Gastrocnemius medialis (tissue), 4 donors: ENCODE measurements at regions not wholly inside any gene's neighbourhood (a gene's known extent, or its start where the extent isn't known, plus 50 kb on each side); places are given as distances from the start of the nearest gene placed in this dataset.
"Not testable (repeated sequence)": the region's sequence is repeated elsewhere in the genome, so short reads cannot be mapped to it uniquely, and the experiment has no call there.

Source experiments
- ATAC-seq, 2 donors: fragments of 150-250 bp; one replicate each; pipeline ENCODE4 v1.9.1; 2016
- DNase-seq, 2 donors: peaks; one replicate each; pipeline ENCODE4 v3.0.0-alpha.2; 2019
- H3K27ac ChIP-seq, 4 donors: fragments of 200-600 bp; sonication (generic); 1 replicate in 1 of 4; 2 replicates in 3 of 4; pipeline ENCODE4 v1.5.1; 2016 to 2018; ENCODE audit warnings: mild to moderate bottlenecking in 2 of 4, moderate library complexity in 1 of 4
- H3K27me3 ChIP-seq, 3 donors: fragments of 200-600 bp; sonication (generic) in 2 of 3; 1 replicate in 1 of 3; 2 replicates in 2 of 3; pipeline versions ENCODE4 v1.5.1 to v1.6.0; 2016 to 2019; ENCODE audit warnings: mild to moderate bottlenecking in 1 of 3, moderate library complexity in 1 of 3
- H3K36me3 ChIP-seq, 2 donors: fragments of 200-600 bp; sonication (generic) in 1 of 2; one replicate each; pipeline ENCODE4 v1.5.1; 2017 to 2018
- H3K4me1 ChIP-seq, 2 donors: fragments of 200-600 bp; sonication (generic) in 1 of 2; one replicate each; pipeline ENCODE4 v1.5.1; 2016 to 2017; ENCODE audit warnings: mild to moderate bottlenecking in 2 of 2
- H3K4me3 ChIP-seq, 4 donors: fragments of 200-600 bp; sonication (generic) in 3 of 4; 1 replicate in 1 of 4; 2 replicates in 3 of 4; pipeline ENCODE4 v1.5.1; 2016 to 2019; ENCODE audit warnings: mild to moderate bottlenecking in 2 of 4
- H3K9me3 ChIP-seq, 3 donors: fragments of 200-600 bp; sonication (generic) in 2 of 3; 1 replicate in 1 of 3; 2 replicates in 2 of 3; pipeline ENCODE4 v1.5.1; 2016 to 2019
- POLR2A ChIP-seq, 2 donors: fragments of 450-650 bp; IDR thresholded peaks; one replicate each; pipeline ENCODE4 v1.6.1; 2017; ENCODE audit warnings: antibody characterized with exemption in 2 of 2, mild to moderate bottlenecking in 2 of 2, moderate library complexity in 2 of 2
- in situ Hi-C, 4 donors: fragments of 200-750 bp; cut with MboI; loops; one replicate each; pipeline versions ENCODE4 v1.15.0 to v1.8.0; 2017; ENCODE audit warnings: low sequenced_read_pairs in 4 of 4
- intact Hi-C: fragments of 100-400 bp; cut with DNase I; formaldehyde crosslinking; loops from one replicate; pipeline ENCODE4 v1.15.1; 2023; ENCODE audit warnings: low total_unique reads
- TF ChIP-seq, protein P1 (sequence below), 5 experiments: fragments of 450-650 bp in 3 of 5; fragments of 200-600 bp in 2 of 5; sonication (generic) in 2 of 5; IDR thresholded peaks in 4 of 5; conservative IDR thresholded peaks in 1 of 5; 1 replicate in 4 of 5; 2 replicates in 1 of 5; pipeline ENCODE4 v1.5.1; 2016 to 2019; ENCODE audit warnings: antibody characterized with exemption in 5 of 5, mild to moderate bottlenecking in 3 of 5, moderate library complexity in 3 of 5

DNA sequence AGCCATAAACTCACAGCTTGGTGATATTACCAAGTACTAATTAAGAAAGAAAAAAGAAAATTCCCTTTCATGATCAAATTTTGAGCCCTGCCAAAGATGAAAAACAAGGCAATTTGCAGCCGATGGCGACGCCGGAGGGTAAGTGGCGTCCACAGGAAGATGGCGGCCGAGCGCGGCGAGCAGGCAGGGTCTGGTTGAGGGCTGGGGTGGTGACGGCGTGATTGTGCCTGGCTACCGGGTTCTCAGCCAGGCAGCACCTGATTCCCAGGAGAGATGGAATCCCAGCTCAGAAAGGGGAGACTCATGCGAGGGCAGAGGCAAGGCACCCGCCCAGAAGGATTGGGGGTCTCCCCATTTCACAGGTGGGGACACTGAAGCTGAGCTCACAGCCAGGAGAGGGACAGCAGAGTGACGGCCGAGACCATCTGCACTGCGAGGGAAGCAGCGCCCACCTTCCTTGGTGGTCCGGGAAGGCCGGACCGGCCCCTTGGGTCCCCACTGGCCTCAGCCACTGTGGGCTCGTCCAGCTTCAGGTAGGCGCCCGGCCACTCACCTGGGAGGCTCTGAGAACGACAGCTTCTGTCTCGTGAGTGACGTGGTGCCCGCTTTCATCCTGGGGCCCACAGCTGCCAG, 145.8 kb downstream of the IGLL1 start:
- not testable (repeated sequence) for H3K9me3 ChIP-seq

DNA sequence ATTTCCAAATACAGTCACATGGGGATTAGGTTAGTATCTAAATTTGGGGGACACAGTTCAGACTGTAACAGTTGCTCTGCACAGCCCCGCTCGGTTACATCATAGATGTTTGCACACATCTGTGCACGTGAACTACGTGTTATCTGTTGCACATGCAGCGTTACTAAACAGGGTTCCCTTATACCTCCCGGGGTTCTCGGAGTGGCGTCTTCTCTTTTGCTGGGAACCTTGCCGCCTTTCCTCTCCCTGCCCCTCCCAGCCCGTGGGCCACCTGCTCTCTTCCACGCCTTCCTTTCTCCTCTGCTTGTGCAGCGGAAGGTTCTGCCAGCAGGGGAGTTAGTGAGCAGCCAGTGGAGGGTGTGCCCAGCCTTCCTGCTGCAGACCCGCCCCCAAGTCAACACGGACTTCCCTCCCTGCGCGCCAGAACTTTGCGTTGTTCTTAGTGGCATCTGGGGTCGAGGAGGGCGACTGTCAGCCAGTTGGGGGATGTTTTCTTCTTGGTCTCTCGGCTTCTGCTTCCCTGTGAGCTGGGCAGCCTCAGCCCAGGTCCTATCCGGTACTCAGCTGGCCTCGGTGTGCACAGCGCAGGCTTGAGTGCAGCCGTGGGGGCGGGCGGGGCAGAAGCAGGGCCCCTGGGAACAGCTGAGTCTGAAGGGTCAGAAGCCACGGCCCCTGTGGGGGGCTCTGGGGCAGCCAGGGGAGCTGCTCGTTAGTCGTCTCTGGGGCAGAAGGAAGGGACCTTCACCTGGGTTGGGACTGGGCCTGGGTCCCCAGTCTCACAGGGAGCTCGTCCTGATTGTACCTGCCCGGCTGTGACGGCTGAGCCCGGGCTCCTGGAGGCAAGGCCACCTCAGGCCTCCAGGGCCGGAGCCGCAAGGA, 146.7 kb downstream of the IGLL1 start:
- peak; percentile 24 to 41 for ATAC-seq
- DNase-seq, in situ Hi-C loops: not testable (repeated sequence)

More for the DNA sequence above, 145.8 kb downstream of the IGLL1 start:
- H3K4me3 ChIP-seq, ATAC-seq, H3K4me1 ChIP-seq, H3K36me3 ChIP-seq, DNase-seq, in situ Hi-C loops, intact Hi-C loops, H3K27ac ChIP-seq: not testable (repeated sequence)
- H3K27me3 ChIP-seq = peaks cover 13 to 30% (median 24%) of the 10 kb centered on the region in 3 donors

DNA sequence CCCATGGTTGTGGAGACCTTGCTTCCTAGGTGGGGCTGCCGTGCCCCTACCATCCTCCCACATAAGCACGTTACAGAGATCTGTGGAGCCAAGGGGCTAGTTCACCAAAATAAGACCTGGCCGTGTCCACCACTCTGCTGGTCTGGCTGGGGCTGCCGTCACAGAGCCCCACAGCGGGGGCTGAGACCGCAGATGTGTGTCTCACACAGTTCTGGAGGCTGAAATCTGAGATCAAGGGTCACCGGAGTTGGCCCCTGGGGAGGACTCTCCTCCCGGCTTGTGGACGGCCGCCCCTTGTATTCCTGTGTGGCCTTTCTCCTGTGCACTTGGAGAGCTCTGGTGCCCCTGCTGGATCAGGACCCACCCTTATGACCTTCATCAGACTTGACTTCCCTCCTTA, 147.4 kb downstream of the IGLL1 start:
- intact Hi-C loops, DNase-seq, ATAC-seq, H3K4me1 ChIP-seq, H3K4me3 ChIP-seq, H3K36me3 ChIP-seq, H3K9me3 ChIP-seq, H3K27ac ChIP-seq, in situ Hi-C loops: not testable (repeated sequence)
- H3K27me3 ChIP-seq = peaks cover 13 to 24% (median 23%) of the 10 kb centered on the region in 3 donors

More for the DNA sequence above, 146.7 kb downstream of the IGLL1 start:
- H3K36me3 ChIP-seq, H3K9me3 ChIP-seq, H3K4me3 ChIP-seq, intact Hi-C loops, H3K4me1 ChIP-seq, H3K27ac ChIP-seq: not testable (repeated sequence)
- H3K27me3 ChIP-seq = peaks cover 13 to 24% (median 24%) of the 10 kb centered on the region in 3 donors

DNA sequence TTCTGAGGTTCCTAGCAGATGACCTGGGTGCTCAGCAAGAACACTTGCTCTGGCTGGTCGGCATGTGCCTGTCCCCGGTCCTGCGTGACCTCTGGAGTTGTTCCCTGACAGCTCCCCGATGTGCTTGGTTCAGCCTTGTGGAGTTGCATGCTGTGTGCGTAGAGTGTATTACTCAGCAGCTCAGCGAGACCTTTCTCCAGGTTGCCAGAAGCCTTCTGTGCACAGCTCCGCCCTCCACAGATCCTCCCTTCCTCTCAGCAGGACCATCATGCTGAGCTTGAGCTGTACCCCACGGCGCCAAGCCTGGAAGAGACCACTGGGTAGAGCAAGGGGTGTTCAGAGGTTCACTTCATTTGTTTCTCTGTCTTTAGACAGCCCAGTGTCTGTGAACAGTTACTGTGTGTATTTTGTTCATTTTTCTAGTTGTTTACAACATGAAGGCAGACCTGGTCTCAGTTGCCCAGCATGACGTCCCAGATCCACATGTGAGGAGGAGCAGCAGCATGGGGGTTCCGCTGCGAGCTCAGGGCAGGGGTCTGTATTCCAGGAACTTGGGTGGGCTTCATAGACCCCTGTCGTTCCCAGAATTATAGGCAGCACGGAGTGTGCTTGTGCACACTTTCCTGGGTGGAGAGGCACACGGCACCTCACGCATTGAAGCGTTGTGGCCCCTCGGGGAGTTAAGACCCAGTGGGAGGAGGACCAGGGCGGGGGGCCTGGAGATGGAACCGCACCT, 148.6 kb downstream of the IGLL1 start:
- Histone ChIP-seq H3K4me1 (no peaks in the 10 kb centered on the region), H3K27me3 (peaks cover 13 to 24% (median 23%) of the 10 kb centered on the region in 3 donors), H3K9me3 (no peaks in the 10 kb centered on the region), H3K27ac (no peak overlapping the region), H3K36me3 (no peaks in the 10 kb centered on the region), H3K4me3 (no peak overlapping the region)
- in situ Hi-C loops = no loop called here
- peak in 1 of 2 donors; percentile 94 for ATAC-seq
- TF ChIP-seq POLR2A (IDR thresholded peaks at IDR 0.05) = no peak
- TF ChIP-seq, protein P1, sequence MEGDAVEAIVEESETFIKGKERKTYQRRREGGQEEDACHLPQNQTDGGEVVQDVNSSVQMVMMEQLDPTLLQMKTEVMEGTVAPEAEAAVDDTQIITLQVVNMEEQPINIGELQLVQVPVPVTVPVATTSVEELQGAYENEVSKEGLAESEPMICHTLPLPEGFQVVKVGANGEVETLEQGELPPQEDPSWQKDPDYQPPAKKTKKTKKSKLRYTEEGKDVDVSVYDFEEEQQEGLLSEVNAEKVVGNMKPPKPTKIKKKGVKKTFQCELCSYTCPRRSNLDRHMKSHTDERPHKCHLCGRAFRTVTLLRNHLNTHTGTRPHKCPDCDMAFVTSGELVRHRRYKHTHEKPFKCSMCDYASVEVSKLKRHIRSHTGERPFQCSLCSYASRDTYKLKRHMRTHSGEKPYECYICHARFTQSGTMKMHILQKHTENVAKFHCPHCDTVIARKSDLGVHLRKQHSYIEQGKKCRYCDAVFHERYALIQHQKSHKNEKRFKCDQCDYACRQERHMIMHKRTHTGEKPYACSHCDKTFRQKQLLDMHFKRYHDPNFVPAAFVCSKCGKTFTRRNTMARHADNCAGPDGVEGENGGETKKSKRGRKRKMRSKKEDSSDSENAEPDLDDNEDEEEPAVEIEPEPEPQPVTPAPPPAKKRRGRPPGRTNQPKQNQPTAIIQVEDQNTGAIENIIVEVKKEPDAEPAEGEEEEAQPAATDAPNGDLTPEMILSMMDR (IDR thresholded peaks at IDR 0.05 in 4 of 5, conservative IDR thresholded peaks at IDR 0.05 in 1 of 5) = no peak
- intact Hi-C loops = no loop called here
- peak in 1 of 2 donors; percentile 57 for DNase-seq

DNA sequence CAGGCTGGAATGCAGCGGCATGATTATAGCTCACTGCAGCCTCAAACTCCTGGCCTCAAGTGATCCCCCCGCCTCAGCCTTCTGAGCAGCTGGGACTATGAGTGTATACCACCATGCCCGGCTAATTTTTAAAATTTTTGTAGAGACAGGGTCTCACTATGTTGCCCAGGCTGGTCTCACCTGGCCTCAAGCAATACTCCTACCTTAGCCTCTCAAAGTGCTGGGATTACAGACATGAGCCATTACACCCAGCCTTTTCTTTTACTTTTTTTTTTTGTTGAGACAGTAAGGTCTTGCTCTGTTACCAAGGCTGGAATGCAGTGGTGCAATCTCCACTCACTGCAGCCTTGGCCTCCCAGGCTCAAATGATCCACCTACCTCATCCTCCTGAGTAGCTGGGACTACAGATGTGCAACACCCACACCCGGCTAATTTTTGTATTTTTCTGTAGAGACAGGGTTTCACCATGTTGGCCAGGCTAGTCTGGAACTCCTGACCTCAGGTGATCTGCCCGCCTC, 155.5 kb downstream of the IGLL1 start:
- in situ Hi-C loops, ATAC-seq, H3K36me3 ChIP-seq, H3K4me1 ChIP-seq, DNase-seq, H3K27ac ChIP-seq, intact Hi-C loops, H3K4me3 ChIP-seq, H3K27me3 ChIP-seq, H3K9me3 ChIP-seq: not testable (repeated sequence)

DNA sequence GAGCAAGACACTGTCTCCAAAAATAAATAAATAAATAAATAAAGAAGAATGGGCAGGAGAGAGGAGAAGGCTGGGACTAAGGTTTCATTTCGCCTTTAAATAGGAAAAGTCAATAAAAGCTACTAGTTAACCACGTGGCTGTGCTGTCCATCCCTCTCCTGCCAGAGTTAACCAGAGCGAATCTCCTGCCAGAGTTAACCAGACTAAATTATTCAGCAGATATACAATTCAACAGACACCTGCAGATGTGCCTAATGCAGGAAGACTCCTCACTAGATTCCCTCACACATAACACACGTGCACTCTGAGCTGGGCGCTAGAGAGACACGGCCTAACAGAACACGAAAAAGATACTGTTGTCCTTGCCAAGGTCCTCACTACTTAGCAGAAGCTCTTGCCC, 156.1 kb downstream of the IGLL1 start:
- Histone ChIP-seq H3K9me3 (no peaks in the 10 kb centered on the region), H3K27ac (no peak overlapping the region), H3K36me3 (no peaks in the 10 kb centered on the region), H3K27me3 (no peaks in the 10 kb centered on the region), H3K4me1 (no peaks in the 10 kb centered on the region), H3K4me3 (no peak overlapping the region)
- ATAC-seq = no peak
- in situ Hi-C loops = no loop called here
- TF ChIP-seq, protein P1 (IDR thresholded peaks at IDR 0.05 in 4 of 5, conservative IDR thresholded peaks at IDR 0.05 in 1 of 5) = no peak
- no peak for TF ChIP-seq POLR2A (IDR thresholded peaks at IDR 0.05)
- DNase-seq = no peak
- intact Hi-C loops = no loop called here

DNA sequence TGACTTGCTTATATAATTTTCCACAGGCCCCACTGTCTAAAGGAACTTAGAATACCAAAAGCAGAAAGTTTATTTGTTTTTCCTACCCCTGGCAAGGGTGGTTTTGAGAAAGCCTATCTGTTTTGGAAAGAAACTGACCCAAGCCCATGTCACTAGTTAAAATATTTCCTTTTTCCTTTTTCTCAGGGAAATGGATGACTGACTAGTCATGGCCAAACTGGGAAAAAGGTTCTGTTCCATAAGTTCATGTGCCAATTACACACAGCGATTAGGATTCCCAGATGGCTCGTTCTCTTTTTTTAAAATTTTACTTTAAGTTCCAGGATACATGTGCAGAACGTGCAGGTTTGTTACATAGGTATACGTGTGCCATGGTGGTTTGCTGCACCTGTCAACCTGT, 157.8 kb downstream of the IGLL1 start:
- H3K36me3 ChIP-seq, H3K9me3 ChIP-seq, H3K27ac ChIP-seq, ATAC-seq, intact Hi-C loops, H3K4me3 ChIP-seq, H3K4me1 ChIP-seq, in situ Hi-C loops, DNase-seq, H3K27me3 ChIP-seq: not testable (repeated sequence)

DNA sequence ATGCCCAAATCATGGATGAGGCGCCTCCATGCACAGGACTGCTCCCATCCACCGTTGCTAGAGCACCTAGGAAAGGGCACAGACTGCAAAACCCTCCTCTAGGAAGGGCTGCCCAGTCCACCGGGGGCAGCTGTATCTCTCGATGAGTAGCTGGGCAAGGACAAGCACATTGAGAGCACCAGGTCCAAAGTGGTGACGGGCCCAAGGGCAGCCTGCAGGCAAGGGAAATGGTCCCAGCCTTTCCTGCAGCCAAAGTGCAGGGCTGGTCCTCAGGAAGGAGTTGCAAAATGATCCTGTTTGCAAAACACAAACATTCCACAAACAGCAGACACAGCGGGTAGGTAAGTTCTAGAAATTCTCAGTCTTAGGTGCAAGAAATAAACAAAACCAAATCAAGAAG, 158.8 kb downstream of the IGLL1 start:
- H3K4me3 ChIP-seq, DNase-seq, H3K27me3 ChIP-seq, intact Hi-C loops, H3K4me1 ChIP-seq, H3K9me3 ChIP-seq, H3K27ac ChIP-seq, ATAC-seq, H3K36me3 ChIP-seq, in situ Hi-C loops: not testable (repeated sequence)
